Gastrocnemius medialis (tissue), 4 donors: ENCODE measurements at regions not wholly inside any gene's neighbourhood (a gene's known extent, or its start where the extent isn't known, plus 50 kb on each side); places are given as distances from the start of the nearest gene placed in this dataset.

Experiments
- ATAC-seq, 2 donors: fragments of 150-250 bp; one replicate each; pipeline ENCODE4 v1.9.1; 2016
- DNase-seq, 2 donors: peaks; one replicate each; pipeline ENCODE4 v3.0.0-alpha.2; 2019
- H3K27ac ChIP-seq, 4 donors: fragments of 200-600 bp; sonication (generic); 1 replicate in 1 of 4; 2 replicates in 3 of 4; pipeline ENCODE4 v1.5.1; 2016 to 2018; ENCODE audit warnings: mild to moderate bottlenecking in 2 of 4, moderate library complexity in 1 of 4
- H3K27me3 ChIP-seq, 3 donors: fragments of 200-600 bp; sonication (generic) in 2 of 3; 1 replicate in 1 of 3; 2 replicates in 2 of 3; pipeline versions ENCODE4 v1.5.1 to v1.6.0; 2016 to 2019; ENCODE audit warnings: mild to moderate bottlenecking in 1 of 3, moderate library complexity in 1 of 3
- H3K36me3 ChIP-seq, 2 donors: fragments of 200-600 bp; sonication (generic) in 1 of 2; one replicate each; pipeline ENCODE4 v1.5.1; 2017 to 2018
- H3K4me1 ChIP-seq, 2 donors: fragments of 200-600 bp; sonication (generic) in 1 of 2; one replicate each; pipeline ENCODE4 v1.5.1; 2016 to 2017; ENCODE audit warnings: mild to moderate bottlenecking in 2 of 2
- H3K4me3 ChIP-seq, 4 donors: fragments of 200-600 bp; sonication (generic) in 3 of 4; 1 replicate in 1 of 4; 2 replicates in 3 of 4; pipeline ENCODE4 v1.5.1; 2016 to 2019; ENCODE audit warnings: mild to moderate bottlenecking in 2 of 4
- H3K9me3 ChIP-seq, 3 donors: fragments of 200-600 bp; sonication (generic) in 2 of 3; 1 replicate in 1 of 3; 2 replicates in 2 of 3; pipeline ENCODE4 v1.5.1; 2016 to 2019
- POLR2A ChIP-seq, 2 donors: fragments of 450-650 bp; IDR thresholded peaks; one replicate each; pipeline ENCODE4 v1.6.1; 2017; ENCODE audit warnings: antibody characterized with exemption in 2 of 2, mild to moderate bottlenecking in 2 of 2, moderate library complexity in 2 of 2
- in situ Hi-C, 4 donors: fragments of 200-750 bp; cut with MboI; loops; one replicate each; pipeline versions ENCODE4 v1.15.0 to v1.8.0; 2017; ENCODE audit warnings: low sequenced_read_pairs in 4 of 4
- intact Hi-C: fragments of 100-400 bp; cut with DNase I; formaldehyde crosslinking; loops from one replicate; pipeline ENCODE4 v1.15.1; 2023; ENCODE audit warnings: low total_unique reads
- TF ChIP-seq, protein P1 (sequence below), 5 experiments: fragments of 450-650 bp in 3 of 5; fragments of 200-600 bp in 2 of 5; sonication (generic) in 2 of 5; IDR thresholded peaks in 4 of 5; conservative IDR thresholded peaks in 1 of 5; 1 replicate in 4 of 5; 2 replicates in 1 of 5; pipeline ENCODE4 v1.5.1; 2016 to 2019; ENCODE audit warnings: antibody characterized with exemption in 5 of 5, mild to moderate bottlenecking in 3 of 5, moderate library complexity in 3 of 5

DNA sequence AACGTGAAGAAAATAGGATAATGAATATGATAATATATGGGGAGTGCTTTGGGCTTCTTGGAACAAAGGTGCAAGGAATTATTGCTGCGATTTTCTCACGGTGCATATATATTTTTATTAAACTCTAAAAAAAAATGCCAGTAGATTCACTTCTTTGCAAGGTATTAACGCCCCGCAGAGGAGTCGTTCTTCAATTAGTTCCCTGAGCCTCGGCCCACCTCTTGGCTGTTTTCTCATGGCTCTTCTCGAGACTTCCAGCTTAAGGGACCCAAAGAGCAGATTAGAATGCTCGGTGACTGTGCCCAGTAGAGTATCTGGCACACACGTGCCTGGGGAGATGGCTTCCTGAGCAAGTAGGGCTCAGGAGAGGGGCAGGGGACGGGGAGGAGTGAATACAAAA is 367.4 kb downstream of the MID1IP1 start:
- H3K4me1 ChIP-seq, result no peaks in the 10 kb centered on the region

GRCh38 chrX:39169976-39170375 is 368.7 kb downstream of the MID1IP1 start:
- Histone ChIP-seq H3K27me3 (no peaks in the 10 kb centered on the region), H3K4me1 (no peaks in the 10 kb centered on the region), H3K4me3 (no peak overlapping the region), H3K36me3 (no peaks in the 10 kb centered on the region), H3K9me3 (no peaks in the 10 kb centered on the region), H3K27ac (no peak overlapping the region)
- DNase-seq (no peak), ATAC-seq (no peak)
- in situ Hi-C loops, result no loop called here
- intact Hi-C loops, result no loop called here
- TF ChIP-seq, protein P1, sequence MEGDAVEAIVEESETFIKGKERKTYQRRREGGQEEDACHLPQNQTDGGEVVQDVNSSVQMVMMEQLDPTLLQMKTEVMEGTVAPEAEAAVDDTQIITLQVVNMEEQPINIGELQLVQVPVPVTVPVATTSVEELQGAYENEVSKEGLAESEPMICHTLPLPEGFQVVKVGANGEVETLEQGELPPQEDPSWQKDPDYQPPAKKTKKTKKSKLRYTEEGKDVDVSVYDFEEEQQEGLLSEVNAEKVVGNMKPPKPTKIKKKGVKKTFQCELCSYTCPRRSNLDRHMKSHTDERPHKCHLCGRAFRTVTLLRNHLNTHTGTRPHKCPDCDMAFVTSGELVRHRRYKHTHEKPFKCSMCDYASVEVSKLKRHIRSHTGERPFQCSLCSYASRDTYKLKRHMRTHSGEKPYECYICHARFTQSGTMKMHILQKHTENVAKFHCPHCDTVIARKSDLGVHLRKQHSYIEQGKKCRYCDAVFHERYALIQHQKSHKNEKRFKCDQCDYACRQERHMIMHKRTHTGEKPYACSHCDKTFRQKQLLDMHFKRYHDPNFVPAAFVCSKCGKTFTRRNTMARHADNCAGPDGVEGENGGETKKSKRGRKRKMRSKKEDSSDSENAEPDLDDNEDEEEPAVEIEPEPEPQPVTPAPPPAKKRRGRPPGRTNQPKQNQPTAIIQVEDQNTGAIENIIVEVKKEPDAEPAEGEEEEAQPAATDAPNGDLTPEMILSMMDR (IDR thresholded peaks at IDR 0.05 in 4 of 5, conservative IDR thresholded peaks at IDR 0.05 in 1 of 5), result no peak
- no peak for TF ChIP-seq POLR2A (IDR thresholded peaks at IDR 0.05)

More for the DNA sequence above, 367.4 kb downstream of the MID1IP1 start:
- no peak for TF ChIP-seq POLR2A (IDR thresholded peaks at IDR 0.05)
- TF ChIP-seq, protein P1 (IDR thresholded peaks at IDR 0.05 in 4 of 5, conservative IDR thresholded peaks at IDR 0.05 in 1 of 5), result no peak
- no peak overlapping the region for H3K4me3 ChIP-seq
- H3K36me3 ChIP-seq, result no peaks in the 10 kb centered on the region
- no peak for ATAC-seq
- no peaks in the 10 kb centered on the region for H3K27me3 ChIP-seq
- intact Hi-C loops (no loop called here), in situ Hi-C loops (no loop called here)
- H3K9me3 ChIP-seq, result no peaks in the 10 kb centered on the region
- no peak overlapping the region for H3K27ac ChIP-seq
- DNase-seq, result no peak

GRCh38 chrX:39170464-39170863 is 369.2 kb downstream of the MID1IP1 start:
- in situ Hi-C loops, result no loop called here

GRCh38 chrX:39171686-39172085 is 370.4 kb downstream of the MID1IP1 start:
- Histone ChIP-seq H3K27me3 (no peaks in the 10 kb centered on the region), H3K4me1 (no peaks in the 10 kb centered on the region)
- TF ChIP-seq, protein P1 (IDR thresholded peaks at IDR 0.05 in 4 of 5, conservative IDR thresholded peaks at IDR 0.05 in 1 of 5), result no peak
- no peak for TF ChIP-seq POLR2A (IDR thresholded peaks at IDR 0.05)

More at GRCh38 chrX:39170464-39170863, 369.2 kb downstream of the MID1IP1 start:
- Histone ChIP-seq H3K4me3 (no peak overlapping the region), H3K9me3 (no peaks in the 10 kb centered on the region), H3K27ac (no peak overlapping the region), H3K36me3 (no peaks in the 10 kb centered on the region), H3K4me1 (no peaks in the 10 kb centered on the region), H3K27me3 (no peaks in the 10 kb centered on the region)
- DNase-seq, result no peak
- TF ChIP-seq, protein P1 (IDR thresholded peaks at IDR 0.05 in 4 of 5, conservative IDR thresholded peaks at IDR 0.05 in 1 of 5), result no peak
- TF ChIP-seq POLR2A (IDR thresholded peaks at IDR 0.05), result no peak
- intact Hi-C loops, result no loop called here
- no peak for ATAC-seq

DNA sequence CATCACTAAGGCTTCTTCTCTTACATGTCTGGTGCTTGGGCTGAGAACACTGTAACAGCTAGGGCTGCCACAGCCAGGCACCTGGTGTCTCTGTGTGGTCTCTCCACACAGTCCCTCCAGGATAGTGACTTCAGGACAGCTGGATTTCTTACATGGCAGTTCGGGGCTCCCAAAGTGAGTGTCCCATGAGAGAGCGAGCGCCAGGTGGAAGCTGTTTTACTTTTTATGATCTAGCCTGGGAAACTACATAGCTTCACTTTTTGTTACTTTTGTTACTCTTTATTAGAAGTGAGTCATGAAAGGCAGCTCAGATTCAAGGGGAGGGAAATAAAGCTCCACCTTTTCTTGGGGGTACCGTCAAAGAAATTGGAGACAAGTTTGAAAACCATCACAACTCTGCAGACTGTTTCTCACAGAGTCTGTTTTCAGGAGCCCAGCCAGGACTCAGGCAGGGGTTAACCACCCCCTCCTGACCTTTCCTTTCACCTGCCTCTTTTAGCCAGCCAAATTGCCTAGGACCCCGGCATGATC is 373.0 kb downstream of the MID1IP1 start:
- TF ChIP-seq, protein P1 (IDR thresholded peaks at IDR 0.05 in 4 of 5, conservative IDR thresholded peaks at IDR 0.05 in 1 of 5), result no peak
- TF ChIP-seq POLR2A (IDR thresholded peaks at IDR 0.05), result no peak
- Histone ChIP-seq H3K36me3 (no peaks in the 10 kb centered on the region), H3K9me3 (no peaks in the 10 kb centered on the region), H3K27me3 (no peaks in the 10 kb centered on the region), H3K4me1 (no peaks in the 10 kb centered on the region), H3K4me3 (no peak overlapping the region), H3K27ac (no peak overlapping the region)
- no peak for ATAC-seq
- intact Hi-C loops (no loop called here), in situ Hi-C loops (no loop called here)
- DNase-seq, result no peak

More at GRCh38 chrX:39171686-39172085, 370.4 kb downstream of the MID1IP1 start:
- intact Hi-C loops, result no loop called here
- in situ Hi-C loops, result no loop called here
- DNase-seq (no peak), ATAC-seq (no peak)
- Histone ChIP-seq H3K9me3 (no peaks in the 10 kb centered on the region), H3K4me3 (no peak overlapping the region), H3K27ac (no peak overlapping the region), H3K36me3 (no peaks in the 10 kb centered on the region)
